ENCODE measurements at regions not wholly inside any gene's neighbourhood (a gene's known extent, or its start where the extent isn't known, plus 50 kb on each side); places are given as distances from the start of the nearest gene placed in this dataset.

DNA sequence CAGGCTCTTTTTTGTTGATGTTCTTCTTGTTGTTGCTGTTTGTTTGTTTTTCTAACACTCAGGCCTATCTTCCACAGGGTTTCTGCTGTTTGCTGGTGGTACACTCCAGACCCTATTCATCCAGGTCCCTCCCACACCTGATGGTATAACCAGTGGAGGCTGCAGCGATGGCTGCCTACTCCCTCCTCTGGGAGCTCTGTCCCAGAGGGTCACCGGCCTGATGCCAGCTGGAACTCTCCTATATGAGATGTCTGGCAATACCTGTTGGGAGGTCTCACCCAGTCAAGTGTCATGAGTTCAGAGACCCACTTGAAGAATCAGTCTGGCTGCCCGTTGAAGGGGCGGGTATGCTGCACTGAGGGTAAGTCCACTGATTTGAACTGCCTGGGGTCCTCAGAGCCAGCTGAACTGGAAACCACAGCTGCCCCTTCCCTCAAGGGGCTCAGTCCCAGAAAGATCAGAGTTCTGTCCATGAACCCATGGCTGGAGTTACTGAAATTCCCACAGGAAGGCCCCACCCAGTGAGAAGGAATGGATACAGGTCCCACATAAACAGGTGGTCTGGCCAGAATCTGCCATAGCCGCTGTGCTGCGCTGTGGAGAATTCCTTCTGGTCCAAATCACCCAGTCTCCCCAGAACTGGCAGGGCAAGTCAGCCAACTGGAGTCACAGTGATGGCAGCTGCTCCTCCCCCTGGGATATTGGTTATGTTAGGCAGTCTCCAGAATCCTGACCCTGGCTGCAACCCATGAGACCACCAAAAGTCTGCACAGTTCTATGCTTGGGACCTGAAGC, 664.4 kb downstream of the FRK start:
- H2AFZ ChIP-seq (ENCODE audit: low read depth, low read length), result no peak overlapping the region
- ChIA-PET POLR2A (no interaction called here), CTCF (ENCODE audit: low intra/inter-chr PET ratio) (no interaction called here)
- BruUV-seq (replicated peaks), result no TSS peak
- DNase-seq (ENCODE audit: extremely low read depth in 1 of 4, low spot score in 3 of 4) (no peak), ATAC-seq (no peak), FAIRE-seq (no peak)
- 4% methylated on average over 5 of the region's 6 CpGs for WGBS (ENCODE audit: insufficient coverage, low coverage, missing lambda C conversion rate)
- no peaks in the 10 kb centered on the region for H3K36me3 ChIP-seq (ENCODE audit: control insufficient read depth, insufficient read depth, low read length)
- H4K20me1 ChIP-seq (replicated peaks; ENCODE audit: control insufficient read depth, insufficient read depth, low read length), result no peaks in the 10 kb centered on the region
- intact Hi-C loops (cut with micrococcal nuclease), result no loop called here
- H3K79me2 ChIP-seq (ENCODE audit: control insufficient read depth, insufficient read depth, low read length), result no peaks in the 10 kb centered on the region
- H3K27ac ChIP-seq (ENCODE audit: extremely low read depth, low read depth, low read length), result no peak overlapping the region
- no peaks in the 10 kb centered on the region for H3K9me3 ChIP-seq (replicated peaks; ENCODE audit: control insufficient read depth, insufficient read depth, low read depth, low read length)
- H3K4me3 ChIP-seq, result no peak overlapping the region
- H3K9me1 ChIP-seq (ENCODE audit: control insufficient read depth, insufficient read depth, low read length), result no peaks in the 10 kb centered on the region
- no peaks in the 10 kb centered on the region for H3K27me3 ChIP-seq (ENCODE audit: control insufficient read depth in 2 of 2, insufficient read depth in 2 of 2, low read length in 2 of 2)
- H3K9ac ChIP-seq (ENCODE audit: insufficient read depth in 1 of 2, low read depth in 2 of 2, low read length in 2 of 2), result no peak overlapping the region
- in situ Hi-C loops (cut with MboI), result no loop called here
- H3K4me2 ChIP-seq (ENCODE audit: insufficient read depth, low read length), result no peak overlapping the region
- no peaks in the 10 kb centered on the region for H3K4me1 ChIP-seq (replicated peaks in 1 of 2; ENCODE audit: control insufficient read depth in 2 of 2, insufficient read depth in 2 of 2, low read length in 2 of 2)
- TF ChIP-seq, protein P1, sequence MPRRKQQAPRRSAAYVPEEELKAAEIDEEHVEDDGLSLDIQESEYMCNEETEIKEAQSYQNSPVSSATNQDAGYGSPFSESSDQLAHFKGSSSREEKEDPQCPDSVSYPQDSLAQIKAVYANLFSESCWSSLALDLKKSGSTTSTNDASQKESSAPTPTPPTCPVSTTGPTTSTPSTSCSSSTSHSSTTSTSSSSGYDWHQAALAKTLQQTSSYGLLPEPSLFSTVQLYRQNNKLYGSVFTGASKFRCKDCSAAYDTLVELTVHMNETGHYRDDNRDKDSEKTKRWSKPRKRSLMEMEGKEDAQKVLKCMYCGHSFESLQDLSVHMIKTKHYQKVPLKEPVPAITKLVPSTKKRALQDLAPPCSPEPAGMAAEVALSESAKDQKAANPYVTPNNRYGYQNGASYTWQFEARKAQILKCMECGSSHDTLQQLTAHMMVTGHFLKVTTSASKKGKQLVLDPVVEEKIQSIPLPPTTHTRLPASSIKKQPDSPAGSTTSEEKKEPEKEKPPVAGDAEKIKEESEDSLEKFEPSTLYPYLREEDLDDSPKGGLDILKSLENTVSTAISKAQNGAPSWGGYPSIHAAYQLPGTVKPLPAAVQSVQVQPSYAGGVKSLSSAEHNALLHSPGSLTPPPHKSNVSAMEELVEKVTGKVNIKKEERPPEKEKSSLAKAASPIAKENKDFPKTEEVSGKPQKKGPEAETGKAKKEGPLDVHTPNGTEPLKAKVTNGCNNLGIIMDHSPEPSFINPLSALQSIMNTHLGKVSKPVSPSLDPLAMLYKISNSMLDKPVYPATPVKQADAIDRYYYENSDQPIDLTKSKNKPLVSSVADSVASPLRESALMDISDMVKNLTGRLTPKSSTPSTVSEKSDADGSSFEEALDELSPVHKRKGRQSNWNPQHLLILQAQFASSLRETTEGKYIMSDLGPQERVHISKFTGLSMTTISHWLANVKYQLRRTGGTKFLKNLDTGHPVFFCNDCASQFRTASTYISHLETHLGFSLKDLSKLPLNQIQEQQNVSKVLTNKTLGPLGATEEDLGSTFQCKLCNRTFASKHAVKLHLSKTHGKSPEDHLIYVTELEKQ (CRISPR knock-in tag; IDR thresholded peaks at IDR 0.05), result no peak
- no peak for TF ChIP-seq SIN3B (IDR thresholded peaks at IDR 0.05; ENCODE audit: low read depth)
- no peak for TF ChIP-seq SOX6 (IDR thresholded peaks at IDR 0.05)
- TF ChIP-seq, protein P2, sequence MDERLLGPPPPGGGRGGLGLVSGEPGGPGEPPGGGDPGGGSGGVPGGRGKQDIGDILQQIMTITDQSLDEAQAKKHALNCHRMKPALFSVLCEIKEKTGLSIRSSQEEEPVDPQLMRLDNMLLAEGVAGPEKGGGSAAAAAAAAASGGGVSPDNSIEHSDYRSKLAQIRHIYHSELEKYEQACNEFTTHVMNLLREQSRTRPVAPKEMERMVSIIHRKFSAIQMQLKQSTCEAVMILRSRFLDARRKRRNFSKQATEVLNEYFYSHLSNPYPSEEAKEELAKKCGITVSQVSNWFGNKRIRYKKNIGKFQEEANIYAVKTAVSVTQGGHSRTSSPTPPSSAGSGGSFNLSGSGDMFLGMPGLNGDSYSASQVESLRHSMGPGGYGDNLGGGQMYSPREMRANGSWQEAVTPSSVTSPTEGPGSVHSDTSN (CRISPR knock-in tag; IDR thresholded peaks at IDR 0.05; ENCODE audit: low read depth), result no peak
- TF ChIP-seq, protein P2 (tag; conservative IDR thresholded peaks at IDR 0.05; ENCODE audit: low read depth), result no peak
- no peak for TF ChIP-seq MEF2A (IDR thresholded peaks at IDR 0.05; ENCODE audit: control insufficient read depth, low read depth, low read length)
- TF ChIP-seq, protein P3, sequence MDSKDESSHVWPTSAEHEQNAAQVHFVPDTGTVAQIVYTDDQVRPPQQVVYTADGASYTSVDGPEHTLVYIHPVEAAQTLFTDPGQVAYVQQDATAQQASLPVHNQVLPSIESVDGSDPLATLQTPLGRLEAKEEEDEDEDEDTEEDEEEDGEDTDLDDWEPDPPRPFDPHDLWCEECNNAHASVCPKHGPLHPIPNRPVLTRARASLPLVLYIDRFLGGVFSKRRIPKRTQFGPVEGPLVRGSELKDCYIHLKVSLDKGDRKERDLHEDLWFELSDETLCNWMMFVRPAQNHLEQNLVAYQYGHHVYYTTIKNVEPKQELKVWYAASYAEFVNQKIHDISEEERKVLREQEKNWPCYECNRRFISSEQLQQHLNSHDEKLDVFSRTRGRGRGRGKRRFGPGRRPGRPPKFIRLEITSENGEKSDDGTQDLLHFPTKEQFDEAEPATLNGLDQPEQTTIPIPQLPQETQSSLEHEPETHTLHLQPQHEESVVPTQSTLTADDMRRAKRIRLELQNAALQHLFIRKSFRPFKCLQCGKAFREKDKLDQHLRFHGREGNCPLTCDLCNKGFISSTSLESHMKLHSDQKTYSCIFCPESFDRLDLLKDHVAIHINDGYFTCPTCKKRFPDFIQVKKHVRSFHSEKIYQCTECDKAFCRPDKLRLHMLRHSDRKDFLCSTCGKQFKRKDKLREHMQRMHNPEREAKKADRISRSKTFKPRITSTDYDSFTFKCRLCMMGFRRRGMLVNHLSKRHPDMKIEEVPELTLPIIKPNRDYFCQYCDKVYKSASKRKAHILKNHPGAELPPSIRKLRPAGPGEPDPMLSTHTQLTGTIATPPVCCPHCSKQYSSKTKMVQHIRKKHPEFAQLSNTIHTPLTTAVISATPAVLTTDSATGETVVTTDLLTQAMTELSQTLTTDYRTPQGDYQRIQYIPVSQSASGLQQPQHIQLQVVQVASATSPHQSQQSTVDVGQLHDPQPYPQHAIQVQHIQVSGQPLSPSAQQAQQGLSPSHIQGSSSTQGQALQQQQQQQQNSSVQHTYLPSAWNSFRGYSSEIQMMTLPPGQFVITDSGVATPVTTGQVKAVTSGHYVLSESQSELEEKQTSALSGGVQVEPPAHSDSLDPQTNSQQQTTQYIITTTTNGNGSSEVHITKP (IDR thresholded peaks at IDR 0.05; ENCODE audit: partially characterized antibody), result no peak
- no peak for TF ChIP-seq NRF1 (conservative IDR thresholded peaks at IDR 0.05 in 1 of 2, IDR thresholded peaks at IDR 0.05 in 1 of 2)
- TF ChIP-seq KDM4B (IDR thresholded peaks at IDR 0.05; ENCODE audit: borderline replicate concordance in 2 of 2, low read depth in 1 of 2), result no peak

All from K562 (cell line).